ENCODE measurements at regions not wholly inside any gene's neighbourhood (a gene's known extent, or its start where the extent isn't known, plus 50 kb on each side); places are given as distances from the start of the nearest gene placed in this dataset.

GRCh38 chr6:139648430-139649000 lies 274.1 kb upstream of the CITED2 start:
- TF ChIP-seq CTCF (conservative IDR thresholded peaks at IDR 0.05), result no peak
- TF ChIP-seq EZH2 (IDR thresholded peaks at IDR 0.05; ENCODE audit: low read depth), result no peak
- Histone ChIP-seq H3F3A (ENCODE audit: insufficient read depth, low read depth) (no peaks in the 10 kb centered on the region), H3K79me2 (ENCODE audit: low read depth) (no peaks in the 10 kb centered on the region), H3K9me3 (ENCODE audit: insufficient read depth, low read depth) (no peaks in the 10 kb centered on the region), H3K27ac (no peak overlapping the region), H3K27me3 (ENCODE audit: insufficient read depth, low read depth) (no peaks in the 10 kb centered on the region), H3K4me2 (no peak overlapping the region), H3K9me2 (ENCODE audit: insufficient read depth) (no peaks in the 10 kb centered on the region), H4K20me1 (ENCODE audit: insufficient read depth) (no peaks in the 10 kb centered on the region), H2AFZ (no peak overlapping the region), H3K36me3 (ENCODE audit: low read depth) (no peaks in the 10 kb centered on the region), H3K4me1 (replicated peaks; ENCODE audit: insufficient read depth) (no peaks in the 10 kb centered on the region), H3K4me3 (no peak overlapping the region)
- POLR2A ChIA-PET (ENCODE audit: unreplicated experiment), result no interaction called here
- CTCF ChIA-PET, result interaction anchor here (0.6 kb wide), 1 partner anchor 132 kb away, joined by 4 read pairs; no protein-coding TSS in a partner anchor
- intact Hi-C loops (cut with micrococcal nuclease; ENCODE audit: unreplicated experiment), result no loop called here
- DNase-seq, result no peak
- no TSS peak for BruUV-seq (replicated peaks)

GRCh38 chr6:139647841-139648240 lies 273.4 kb upstream of the CITED2 start:
- Histone ChIP-seq H2AFZ (no peak overlapping the region), H3K36me3 (ENCODE audit: low read depth) (no peaks in the 10 kb centered on the region), H3K27ac (no peak overlapping the region), H3K9me2 (ENCODE audit: insufficient read depth) (no peaks in the 10 kb centered on the region), H3K9me3 (ENCODE audit: insufficient read depth, low read depth) (no peaks in the 10 kb centered on the region), H3K4me1 (replicated peaks; ENCODE audit: insufficient read depth) (no peaks in the 10 kb centered on the region), H3F3A (ENCODE audit: insufficient read depth, low read depth) (no peaks in the 10 kb centered on the region), H3K4me2 (no peak overlapping the region), H4K20me1 (ENCODE audit: insufficient read depth) (no peaks in the 10 kb centered on the region), H3K4me3 (no peak overlapping the region), H3K27me3 (ENCODE audit: insufficient read depth, low read depth) (no peaks in the 10 kb centered on the region), H3K79me2 (ENCODE audit: low read depth) (no peaks in the 10 kb centered on the region)
- DNase-seq, result no peak
- POLR2A ChIA-PET (ENCODE audit: unreplicated experiment), result no interaction called here
- TF ChIP-seq EZH2 (IDR thresholded peaks at IDR 0.05; ENCODE audit: low read depth), result no peak
- TF ChIP-seq CTCF (conservative IDR thresholded peaks at IDR 0.05), result no peak
- intact Hi-C loops (cut with micrococcal nuclease; ENCODE audit: unreplicated experiment), result no loop called here
- BruUV-seq (replicated peaks), result no TSS peak
- CTCF ChIA-PET, result no interaction called here

GRCh38 chr6:139647016-139647415 lies 272.6 kb upstream of the CITED2 start:
- Histone ChIP-seq H3F3A (ENCODE audit: insufficient read depth, low read depth) (no peaks in the 10 kb centered on the region), H3K36me3 (ENCODE audit: low read depth) (no peaks in the 10 kb centered on the region), H3K4me3 (no peak overlapping the region), H3K9me2 (ENCODE audit: insufficient read depth) (no peaks in the 10 kb centered on the region), H3K4me1 (replicated peaks; ENCODE audit: insufficient read depth) (no peaks in the 10 kb centered on the region), H3K27me3 (ENCODE audit: insufficient read depth, low read depth) (no peaks in the 10 kb centered on the region), H4K20me1 (ENCODE audit: insufficient read depth) (no peaks in the 10 kb centered on the region), H3K4me2 (no peak overlapping the region), H3K27ac (no peak overlapping the region), H3K9me3 (ENCODE audit: insufficient read depth, low read depth) (no peaks in the 10 kb centered on the region), H3K79me2 (ENCODE audit: low read depth) (no peaks in the 10 kb centered on the region), H2AFZ (no peak overlapping the region)
- no peak for DNase-seq
- CTCF ChIA-PET, result no interaction called here
- POLR2A ChIA-PET (ENCODE audit: unreplicated experiment), result no interaction called here
- TF ChIP-seq EZH2 (IDR thresholded peaks at IDR 0.05; ENCODE audit: low read depth), result no peak
- TF ChIP-seq CTCF (conservative IDR thresholded peaks at IDR 0.05), result no peak
- no TSS peak for BruUV-seq (replicated peaks)
- intact Hi-C loops (cut with micrococcal nuclease; ENCODE audit: unreplicated experiment), result no loop called here

Data from PC-9 (cell line).